HG02840 (cell line): ENCODE measurements at regions not wholly inside any gene's neighbourhood (a gene's known extent, or its start where the extent isn't known, plus 50 kb on each side); places are given as distances from the start of the nearest gene placed in this dataset.

Source experiments
- ATAC-seq: cut with Tn5 transposase; IDR thresholded peaks from one replicate; pipeline ENCODE4 v1.9.1; 2021; ENCODE audit warnings: mild to moderate bottlenecking, moderate library complexity, moderate number of reproducible peaks; ENCODE audit not compliant: unreplicated experiment, low FRiP score

GRCh38 chr2:102078773-102079172 lies 63.8 kb upstream of the IL1R1 start:
- ATAC-seq = no peak

GRCh38 chr2:102080451-102081242 lies 61.9 kb upstream of the IL1R1 start:
- no peak for ATAC-seq

- no peak for ATAC-seq
Observed at GRCh38 chr2:102081243-102081522, 61.4 kb upstream of the IL1R1 start.

GRCh38 chr2:102081606-102082005 lies 60.9 kb upstream of the IL1R1 start:
- ATAC-seq = no peak

- peak; percentile 86 for ATAC-seq
Observed at GRCh38 chr2:102082571-102083392, 59.8 kb upstream of the IL1R1 start.

- ATAC-seq = no peak
Observed at GRCh38 chr2:102083393-102083703, 59.2 kb upstream of the IL1R1 start.

- ATAC-seq = no peak
Observed at GRCh38 chr2:102084651-102085050, 57.9 kb upstream of the IL1R1 start.

GRCh38 chr2:102085238-102085637 lies 57.3 kb upstream of the IL1R1 start:
- ATAC-seq = no peak

GRCh38 chr2:102086150-102086872 lies 56.2 kb upstream of the IL1R1 start:
- ATAC-seq = no peak

- ATAC-seq = no peak
Observed at GRCh38 chr2:102091121-102091520, 51.4 kb upstream of the IL1R1 start.

GRCh38 chr2:102091908-102092307 lies 50.6 kb upstream of the IL1R1 start:
- ATAC-seq = no peak

- ATAC-seq = no peak
Observed at GRCh38 chr2:102092535-102092934, 50.0 kb upstream of the IL1R1 start.
